22Rv1 (cell line): ENCODE measurements at regions not wholly inside any gene's neighbourhood (a gene's known extent, or its start where the extent isn't known, plus 50 kb on each side); places are given as distances from the start of the nearest gene placed in this dataset.

ENCODE experiments used
- ZFX ChIP-seq: fragments of 450-650 bp; IDR thresholded peaks from 2 replicates; pipeline ENCODE4 v1.6.1; 2017; ENCODE audit warnings: antibody characterized with exemption, borderline replicate concordance
- TF ChIP-seq, protein P1 (sequence below): fragments of 450-650 bp; IDR thresholded peaks from 2 replicates; pipeline ENCODE4 v1.5.1; 2017; ENCODE audit warnings: mild to moderate bottlenecking

DNA sequence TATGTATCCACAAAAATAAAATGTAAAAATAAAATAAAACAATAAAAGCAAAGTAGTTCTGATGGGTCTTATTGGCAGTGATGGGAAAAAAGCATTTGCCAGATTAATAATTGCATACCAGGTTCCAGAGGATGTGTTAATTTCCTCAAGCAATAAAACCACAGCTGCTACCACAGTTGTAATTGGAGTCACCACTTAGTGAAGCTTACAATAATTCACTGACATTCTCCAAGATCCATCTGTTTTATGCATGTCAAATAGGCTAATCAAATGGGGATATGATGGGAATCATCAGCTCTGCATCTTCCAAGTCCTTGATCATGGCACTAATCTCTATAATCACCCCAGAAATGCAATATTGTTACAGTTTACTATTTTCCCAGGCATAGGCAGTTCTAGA, 123.5 kb upstream of the EMCN start:
- TF ChIP-seq, protein P1, sequence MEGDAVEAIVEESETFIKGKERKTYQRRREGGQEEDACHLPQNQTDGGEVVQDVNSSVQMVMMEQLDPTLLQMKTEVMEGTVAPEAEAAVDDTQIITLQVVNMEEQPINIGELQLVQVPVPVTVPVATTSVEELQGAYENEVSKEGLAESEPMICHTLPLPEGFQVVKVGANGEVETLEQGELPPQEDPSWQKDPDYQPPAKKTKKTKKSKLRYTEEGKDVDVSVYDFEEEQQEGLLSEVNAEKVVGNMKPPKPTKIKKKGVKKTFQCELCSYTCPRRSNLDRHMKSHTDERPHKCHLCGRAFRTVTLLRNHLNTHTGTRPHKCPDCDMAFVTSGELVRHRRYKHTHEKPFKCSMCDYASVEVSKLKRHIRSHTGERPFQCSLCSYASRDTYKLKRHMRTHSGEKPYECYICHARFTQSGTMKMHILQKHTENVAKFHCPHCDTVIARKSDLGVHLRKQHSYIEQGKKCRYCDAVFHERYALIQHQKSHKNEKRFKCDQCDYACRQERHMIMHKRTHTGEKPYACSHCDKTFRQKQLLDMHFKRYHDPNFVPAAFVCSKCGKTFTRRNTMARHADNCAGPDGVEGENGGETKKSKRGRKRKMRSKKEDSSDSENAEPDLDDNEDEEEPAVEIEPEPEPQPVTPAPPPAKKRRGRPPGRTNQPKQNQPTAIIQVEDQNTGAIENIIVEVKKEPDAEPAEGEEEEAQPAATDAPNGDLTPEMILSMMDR = no peak
- no peak for TF ChIP-seq ZFX
